ENCODE measurements at regions not wholly inside any gene's neighbourhood (a gene's known extent, or its start where the extent isn't known, plus 50 kb on each side); places are given as distances from the start of the nearest gene placed in this dataset.

DNA sequence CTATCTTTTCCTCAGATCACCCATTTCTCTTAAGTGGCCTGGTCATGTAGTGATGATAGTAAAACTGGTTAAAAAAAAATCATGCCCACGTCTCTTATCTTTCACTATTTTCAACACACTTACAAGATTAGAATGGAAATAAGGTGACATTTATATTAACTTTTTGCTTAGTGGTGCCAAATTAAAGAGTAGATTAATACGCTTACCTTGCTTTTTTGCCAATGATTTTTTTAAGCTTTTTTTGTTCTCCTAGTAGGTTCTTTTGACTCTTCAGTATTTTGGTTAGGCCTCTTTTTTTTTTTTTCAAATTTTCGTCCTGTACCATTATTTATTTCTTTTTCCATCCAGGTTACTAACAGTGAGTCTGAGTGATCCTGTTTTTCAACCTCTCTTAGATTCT is 147.9 kb downstream of the PTCSC3 start:
- DNase-seq (ENCODE audit: low read depth): no peak

DNA sequence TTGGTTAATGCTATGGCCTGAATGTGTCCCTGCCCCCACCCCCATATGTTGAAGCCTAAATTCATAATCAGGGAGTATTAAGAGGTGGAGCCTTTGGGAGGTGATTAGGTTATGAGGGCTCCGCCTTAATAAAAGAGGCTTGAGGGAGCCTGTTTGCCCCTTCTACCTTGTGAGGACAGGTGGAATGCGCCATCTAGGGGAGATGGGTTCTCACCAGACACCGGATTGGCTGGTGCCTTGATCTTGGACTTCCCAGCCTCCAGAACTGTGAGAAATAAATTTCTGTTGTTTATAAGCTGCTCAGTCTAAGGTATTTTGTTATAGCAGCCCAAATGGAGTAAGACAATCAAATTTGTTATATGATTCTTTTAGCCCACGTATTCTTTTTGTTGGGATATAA is 148.3 kb downstream of the PTCSC3 start:
- peak; percentile 10 for DNase-seq (ENCODE audit: low read depth)

DNA sequence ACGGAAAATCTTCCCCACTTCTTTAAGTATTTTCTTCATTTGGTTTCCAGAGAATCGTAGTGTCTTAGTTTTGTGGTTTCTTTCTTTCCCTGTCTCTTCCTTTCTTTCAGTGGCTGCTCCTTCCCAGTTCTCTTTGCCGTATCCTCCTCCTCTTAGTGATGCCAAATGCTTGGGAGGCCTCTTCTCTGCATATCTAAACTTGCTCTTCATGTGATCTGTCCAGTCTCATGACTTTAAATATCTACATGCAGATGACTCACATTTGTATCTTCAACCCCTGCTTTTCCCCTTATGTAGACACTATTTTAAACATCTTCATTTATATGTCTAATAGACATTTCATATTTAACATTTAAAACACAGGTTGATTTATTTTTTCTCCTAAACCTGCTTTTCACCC is 149.2 kb downstream of the PTCSC3 start:
- DNase-seq (ENCODE audit: low read depth): no peak

DNA sequence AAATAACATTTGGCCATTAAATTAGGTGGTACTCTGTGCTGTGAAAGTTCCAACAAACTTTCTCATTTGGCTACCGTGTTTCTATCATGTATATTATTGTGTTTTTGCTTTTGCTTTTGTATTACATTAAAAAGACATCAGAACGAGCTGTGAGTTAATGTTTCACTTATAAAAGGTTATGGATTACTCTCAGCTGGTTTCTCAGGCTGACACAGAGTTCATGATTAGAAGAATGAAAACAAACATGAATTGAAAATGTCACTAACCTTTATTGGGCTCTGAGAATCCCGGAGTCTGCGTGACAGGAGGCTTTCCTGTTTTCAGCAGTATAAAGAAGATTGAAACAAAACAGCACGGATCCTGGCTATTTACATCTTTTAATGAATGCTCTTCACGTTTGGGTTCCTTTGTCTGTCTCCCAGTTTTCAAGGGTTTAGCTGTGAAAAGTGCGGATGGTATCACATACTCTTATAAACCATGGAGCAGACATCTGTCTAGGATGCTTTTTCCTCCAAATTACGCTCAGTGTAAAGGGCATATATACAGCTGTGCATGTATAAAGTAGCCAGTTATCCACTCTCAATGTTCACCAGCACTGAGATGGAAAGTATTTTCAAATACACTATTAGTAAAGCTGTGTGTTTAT is 153.6 kb downstream of the PTCSC3 start:
- DNase-seq (ENCODE audit: low read depth): no peak

DNA sequence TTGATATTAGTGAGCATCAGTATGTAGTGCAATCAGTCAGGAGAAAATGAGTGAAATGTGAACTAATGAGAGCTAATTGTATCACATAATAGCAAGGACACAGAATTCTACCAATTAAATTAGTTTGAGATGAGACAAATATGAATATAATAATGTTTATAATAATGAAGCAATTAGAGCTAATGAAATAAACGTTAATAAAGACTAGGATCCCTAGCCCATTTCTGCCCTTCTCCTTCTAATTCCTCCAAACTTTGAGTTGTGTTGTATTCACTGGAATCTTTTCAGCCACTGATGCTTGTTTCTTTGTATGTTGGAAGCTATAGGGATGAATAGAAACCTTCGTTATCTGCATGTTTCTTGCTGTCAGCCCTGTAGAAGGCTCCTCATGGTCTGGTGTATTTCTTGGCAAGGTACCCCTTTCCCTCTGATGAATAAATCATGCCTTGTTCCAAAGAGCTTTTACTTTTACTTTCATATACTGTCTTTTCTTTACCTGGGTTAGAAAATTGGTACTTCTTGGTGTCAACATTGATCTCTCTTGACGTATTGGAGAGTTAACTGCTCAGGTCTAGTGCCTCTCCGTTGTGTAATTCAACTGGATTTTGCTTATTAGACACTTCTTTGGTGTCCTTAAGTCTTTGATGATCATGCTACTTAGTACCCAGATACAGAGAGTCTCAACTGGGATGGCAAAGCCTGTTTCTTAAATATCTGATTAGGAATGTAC is 154.8 kb downstream of the PTCSC3 start:
- no peak for DNase-seq (ENCODE audit: low read depth)

DNA sequence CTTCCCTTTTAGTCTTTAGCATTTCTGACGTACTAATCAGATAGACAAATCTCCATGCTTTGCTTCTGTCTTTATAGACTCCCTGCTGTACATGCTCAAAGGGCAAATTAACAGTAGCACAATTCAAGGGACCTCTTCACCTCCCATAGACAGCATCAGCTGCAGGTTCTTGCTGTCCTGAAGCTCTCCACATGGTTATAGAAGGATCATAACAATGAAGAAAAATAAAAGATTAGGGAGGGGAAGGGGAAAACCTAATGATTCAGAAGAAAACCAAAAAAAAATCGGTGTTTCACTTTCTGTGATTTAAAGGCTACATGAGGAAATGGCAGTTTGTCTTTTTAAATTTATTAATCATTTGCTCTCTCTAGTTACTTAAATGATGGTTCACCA is 155.5 kb downstream of the PTCSC3 start:
- no peak for DNase-seq (ENCODE audit: low read depth)

DNA sequence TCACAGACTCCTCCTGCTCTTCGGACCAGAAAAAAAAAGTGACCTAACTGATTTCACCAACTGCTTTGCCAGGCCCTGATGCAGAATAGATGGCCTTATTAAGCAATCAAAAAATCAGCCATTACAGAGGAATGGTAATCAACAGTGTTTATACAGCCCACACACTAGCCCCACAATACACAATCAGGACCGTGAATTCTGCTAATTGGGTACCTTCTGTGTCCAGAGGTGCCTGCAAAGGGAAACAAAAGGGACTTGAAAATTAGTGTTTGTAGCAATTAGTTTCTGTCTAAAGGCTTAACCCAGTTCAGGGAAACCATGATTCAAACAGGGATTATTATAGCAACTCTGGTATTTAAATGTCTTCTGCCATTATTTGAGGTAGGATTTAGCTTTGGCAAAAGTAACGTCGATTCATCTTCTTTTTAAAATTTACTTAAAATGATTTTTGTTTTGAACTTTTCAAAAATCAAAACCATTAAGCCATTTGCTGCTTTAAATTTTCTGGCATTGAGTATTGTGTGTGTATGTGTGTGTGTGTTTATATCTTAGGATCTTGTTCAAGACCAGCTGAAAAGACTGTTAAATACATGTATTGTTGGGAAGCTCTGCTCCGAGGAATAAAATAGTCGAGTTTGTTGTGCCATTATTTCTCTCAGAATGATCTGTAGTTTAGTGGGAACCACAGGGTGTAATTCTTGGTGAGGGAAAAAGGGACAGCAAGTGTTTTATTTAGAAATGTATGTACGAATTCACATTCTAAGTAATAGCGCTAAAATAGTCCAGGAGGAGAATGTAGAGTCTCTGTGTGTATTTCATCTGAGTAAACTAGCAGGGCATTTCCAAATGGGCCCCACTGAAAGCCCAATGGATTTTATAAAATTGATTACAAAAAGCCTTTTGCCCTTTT is 156.1 kb downstream of the PTCSC3 start:
- no peak for DNase-seq (ENCODE audit: low read depth)

DNA sequence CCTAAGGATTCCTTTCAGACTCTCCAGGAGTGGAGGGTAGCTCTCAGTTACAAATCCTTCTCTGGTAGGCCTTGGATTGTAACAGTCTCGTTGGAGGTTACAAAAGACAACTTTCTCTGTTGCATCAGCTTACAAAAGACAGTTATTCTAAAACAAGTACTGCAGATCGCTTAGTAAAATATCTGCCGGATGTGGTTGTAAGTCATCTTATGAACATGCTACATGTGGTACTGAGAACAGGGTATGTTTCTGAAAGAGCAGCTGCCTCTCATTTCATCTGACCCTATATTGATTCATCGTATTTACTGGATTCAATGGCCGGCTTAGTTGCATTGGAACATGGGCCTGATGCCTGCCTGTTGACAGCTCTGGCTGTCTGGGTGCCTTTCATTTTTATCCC is 157.4 kb downstream of the PTCSC3 start:
- no peak for DNase-seq (ENCODE audit: low read depth)

DNA sequence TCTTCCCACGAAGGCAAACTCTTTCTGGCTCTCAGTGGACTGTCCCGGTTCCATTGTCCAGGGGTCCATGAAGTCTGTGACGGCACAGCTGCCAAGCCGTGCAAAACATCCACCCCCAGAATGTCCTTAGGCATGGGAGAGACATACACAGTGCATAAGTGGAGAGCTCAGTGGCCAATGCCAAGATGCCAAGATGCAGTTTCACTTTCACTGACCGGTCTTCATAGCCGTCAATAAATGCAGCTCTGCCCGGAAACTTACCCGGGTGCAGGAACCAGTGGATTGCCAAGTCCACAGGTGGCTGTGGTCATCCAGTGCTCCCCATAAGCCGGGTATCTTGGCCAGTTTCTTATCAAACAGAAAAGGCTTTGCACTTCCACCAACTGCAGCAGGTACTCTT is 162.3 kb downstream of the PTCSC3 start:
- no peak for DNase-seq (ENCODE audit: low read depth)

DNA sequence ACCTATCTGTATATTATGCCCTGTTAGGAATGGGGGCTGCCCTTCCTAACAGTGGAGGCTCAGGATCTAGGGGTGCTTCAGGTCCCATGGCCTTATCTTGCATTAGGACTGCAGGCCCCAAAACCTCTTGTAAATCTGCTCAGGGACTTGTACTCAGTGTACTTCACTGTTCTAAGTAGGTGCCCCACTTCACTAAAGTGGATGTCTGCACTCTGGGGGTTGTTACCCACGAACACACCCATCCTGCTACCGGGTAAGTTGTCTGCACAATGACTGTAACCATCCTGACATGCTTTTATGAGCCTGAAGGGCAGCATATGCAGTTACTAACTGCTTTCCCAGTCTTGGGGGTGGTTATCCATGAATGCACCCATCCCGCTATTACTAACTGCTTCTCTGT is 163.0 kb downstream of the PTCSC3 start:
- no peak for DNase-seq (ENCODE audit: low read depth)

DNA sequence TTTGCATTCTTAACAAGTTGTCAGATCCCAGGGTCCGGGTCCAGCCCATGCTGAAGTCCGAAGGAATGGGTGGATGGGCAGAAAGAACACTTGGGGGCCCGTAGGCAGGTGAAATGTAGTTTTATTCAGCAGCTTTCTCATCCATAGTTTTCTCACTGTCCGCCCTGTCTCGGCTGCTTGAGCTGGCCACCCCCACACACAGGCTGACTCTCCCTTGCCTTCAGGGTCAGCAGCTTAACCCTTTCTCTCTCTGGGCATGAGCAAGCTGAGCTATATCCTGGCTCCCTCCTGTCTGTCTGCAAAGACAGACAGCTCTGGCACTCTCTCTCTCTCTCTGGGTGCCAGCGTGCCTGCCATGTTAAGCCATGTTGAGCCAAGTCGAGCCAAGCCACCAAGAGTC is 163.9 kb downstream of the PTCSC3 start:
- DNase-seq (ENCODE audit: low read depth): no peak

DNA sequence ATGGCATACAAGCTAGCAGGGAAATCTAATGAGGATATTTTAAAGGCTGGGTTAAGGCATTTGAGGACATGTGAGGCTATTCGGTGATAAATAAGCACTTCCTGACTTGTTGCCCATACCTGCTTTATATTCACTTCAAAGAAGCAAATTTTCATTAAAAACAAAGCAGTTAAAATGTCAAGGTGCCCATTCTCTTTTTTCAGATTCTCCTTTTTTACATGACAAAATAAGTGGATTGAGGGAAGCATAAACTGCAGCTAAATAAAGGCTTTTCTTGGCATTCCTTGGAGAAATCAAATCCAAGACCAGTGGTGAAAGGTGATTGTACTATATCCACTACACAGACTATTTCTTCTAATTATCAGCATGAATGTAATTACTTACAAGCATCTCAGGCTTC is 166.9 kb downstream of the PTCSC3 start:
- DNase-seq (ENCODE audit: low read depth): no peak

DNA sequence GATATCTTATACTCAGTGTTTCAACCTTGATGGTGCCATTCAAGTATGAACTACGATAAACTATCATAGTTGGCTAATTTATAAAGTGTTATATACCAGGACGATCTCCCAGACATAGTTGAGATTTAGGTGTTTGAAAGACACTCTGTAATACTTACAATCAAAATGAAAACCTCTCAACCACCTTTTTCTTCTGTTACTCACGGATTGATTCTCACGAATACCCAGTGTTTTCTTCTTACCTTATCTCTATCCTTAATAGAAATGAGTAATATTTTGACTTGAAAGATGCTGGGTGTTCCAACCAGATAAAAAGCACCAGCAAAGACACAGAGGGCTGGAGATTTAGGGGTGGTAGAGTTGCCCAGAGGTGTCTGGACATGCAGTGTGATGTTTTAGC is 169.9 kb downstream of the PTCSC3 start:
- DNase-seq (ENCODE audit: low read depth): no peak

DNA sequence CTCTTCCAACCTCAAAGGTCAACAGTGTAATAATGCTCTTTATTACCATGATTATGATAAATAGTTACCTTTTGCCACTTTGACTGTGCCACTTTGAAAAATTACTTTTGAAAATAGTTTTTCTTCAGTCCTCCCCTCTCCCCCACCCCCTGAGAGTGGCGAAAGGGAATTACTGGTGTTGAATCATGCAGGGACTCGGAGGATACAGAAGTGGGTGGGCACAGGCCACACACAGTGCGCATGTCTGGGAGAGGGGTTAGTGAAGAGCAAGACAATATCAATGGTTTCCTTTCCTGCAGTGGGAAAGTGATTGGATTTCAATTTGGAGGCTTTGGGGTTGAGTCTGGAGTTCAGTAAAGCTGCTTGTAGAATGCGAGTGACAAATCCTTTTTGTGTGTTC is 170.9 kb downstream of the PTCSC3 start:
- no peak for DNase-seq (ENCODE audit: low read depth)

DNA sequence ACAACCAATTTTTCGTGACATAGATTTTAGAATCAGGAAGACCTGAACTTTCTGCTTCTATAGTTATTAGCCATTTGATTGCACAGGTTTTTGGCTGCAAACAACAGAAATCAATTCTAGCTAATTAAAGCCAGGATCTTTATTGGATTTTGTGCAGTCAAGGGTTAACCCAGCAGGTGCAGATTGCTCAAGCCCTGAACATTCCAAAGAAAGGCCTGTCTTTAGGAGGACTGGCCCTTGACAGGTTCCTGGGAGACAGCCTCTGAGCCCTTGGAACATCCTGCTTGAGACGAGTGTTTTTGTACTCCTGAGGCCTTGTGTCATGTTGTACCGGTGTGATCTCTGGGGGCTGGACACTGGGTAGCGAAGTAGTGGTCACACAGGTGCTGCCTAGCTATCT is 174.6 kb downstream of the PTCSC3 start:
- no peak for DNase-seq (ENCODE audit: low read depth)

DNA sequence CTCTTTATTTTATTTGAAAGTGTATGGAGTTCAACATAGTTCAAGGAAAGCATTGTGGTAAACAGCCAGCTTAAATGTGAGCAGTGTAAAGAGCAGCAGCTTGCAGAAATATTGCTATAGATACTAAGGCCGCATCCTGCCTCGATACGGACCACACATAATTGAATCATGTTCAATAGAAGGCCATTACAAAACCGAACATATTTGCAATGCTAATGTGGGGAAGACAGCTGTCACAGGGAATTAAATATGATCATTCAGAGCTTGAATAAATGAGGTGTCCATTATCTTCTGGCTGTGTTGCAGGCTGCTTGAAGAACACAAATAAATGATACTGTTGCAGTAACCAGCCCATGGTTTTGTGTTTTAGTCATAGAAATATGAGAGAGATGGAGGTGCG is 173.2 kb downstream of the BRMS1L start:
- DNase-seq (ENCODE audit: low read depth): no peak

DNA sequence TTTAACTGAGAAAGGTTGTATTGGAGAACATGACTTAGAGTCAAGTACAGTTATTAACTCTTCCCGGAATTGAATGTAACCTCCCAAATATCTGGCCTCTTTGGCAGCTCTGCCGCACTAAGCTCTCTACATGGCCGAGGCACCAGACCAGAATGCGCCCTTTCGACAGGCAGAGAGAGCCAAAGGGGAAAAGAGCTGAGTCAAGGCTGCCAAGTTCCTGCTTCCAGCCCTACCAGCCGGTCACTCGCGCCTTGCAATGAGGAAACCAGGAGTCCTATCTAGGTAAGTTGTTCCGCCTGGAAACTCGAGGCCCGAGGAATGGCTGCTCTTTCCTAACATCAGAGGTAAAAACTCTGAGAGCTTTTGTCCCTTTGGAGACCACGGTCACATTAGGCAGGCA is 172.2 kb downstream of the BRMS1L start:
- DNase-seq (ENCODE audit: low read depth): no peak

DNA sequence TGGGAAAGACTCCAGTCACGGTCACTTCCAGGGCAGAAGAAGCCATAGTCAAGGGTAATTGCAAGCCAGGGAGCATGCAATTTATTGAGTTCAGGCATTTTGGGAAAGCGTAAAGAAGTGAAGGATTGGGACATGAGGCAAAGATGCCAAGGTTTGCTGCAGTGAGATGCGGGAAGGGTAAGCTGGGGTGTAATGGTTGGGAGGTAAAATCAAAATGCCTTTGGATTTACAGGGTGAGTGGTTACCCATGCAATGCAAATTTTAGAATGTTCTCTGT is 167.5 kb downstream of the BRMS1L start:
- no peak for DNase-seq (ENCODE audit: low read depth)

DNA sequence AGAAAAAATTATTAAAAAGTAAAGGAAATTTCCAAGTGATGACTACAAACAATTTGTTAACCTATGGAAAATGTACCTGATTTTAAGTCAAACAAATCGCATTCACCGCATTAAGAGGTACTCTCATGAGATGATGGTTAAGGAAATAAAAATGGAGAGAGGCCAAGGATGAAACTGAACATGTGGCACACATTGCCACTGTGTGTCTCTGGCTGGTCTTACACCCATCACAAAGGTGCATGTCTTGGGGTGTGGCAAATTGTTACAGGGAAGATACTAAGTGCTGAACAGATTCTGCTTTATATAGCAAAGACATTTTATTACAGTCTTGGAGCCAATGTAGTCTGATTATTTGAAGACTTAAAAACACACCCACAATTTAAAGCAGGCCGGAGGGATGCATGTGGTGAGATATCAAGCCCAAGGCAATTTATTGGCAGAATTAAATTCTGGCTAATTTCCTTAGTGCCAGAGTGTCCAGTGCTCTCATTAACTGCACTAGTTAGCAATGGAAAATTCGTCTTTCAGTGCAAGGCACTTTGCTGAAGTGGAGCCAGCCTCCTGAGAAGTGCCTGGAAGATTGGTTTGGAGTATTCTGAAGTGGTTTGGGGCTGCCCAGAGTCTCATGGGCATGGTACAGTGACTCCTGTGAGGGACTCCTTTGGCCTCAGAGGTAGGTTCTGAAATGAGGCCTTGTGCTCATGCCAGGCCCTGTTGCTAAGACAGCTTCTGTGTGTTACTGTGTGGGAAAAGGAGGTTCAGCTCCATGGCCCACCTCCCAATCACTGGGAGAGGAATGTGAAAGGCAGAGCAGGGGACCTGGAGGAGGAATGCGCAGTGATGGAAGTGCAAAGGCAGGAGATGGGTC is 166.9 kb downstream of the BRMS1L start:
- no peak for DNase-seq (ENCODE audit: low read depth)

DNA sequence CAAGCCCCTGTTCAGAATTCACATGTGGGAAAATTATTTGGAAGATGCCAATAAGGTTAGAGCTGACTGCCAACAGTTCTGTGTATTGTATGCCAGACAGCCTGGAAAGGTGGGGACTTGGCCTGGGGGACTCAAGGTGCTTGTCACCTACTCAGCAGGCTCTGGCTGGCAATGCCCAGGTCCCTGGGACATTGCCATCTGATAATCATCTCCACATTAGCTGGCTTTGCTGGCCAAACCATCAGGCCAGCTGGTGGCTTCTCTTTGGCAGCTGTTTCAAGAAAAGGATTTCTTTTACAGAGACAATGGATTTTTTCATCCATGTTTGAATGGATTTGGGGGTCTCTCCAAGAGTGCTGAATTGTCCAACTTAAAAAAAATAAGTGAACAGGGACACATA is 165.2 kb downstream of the BRMS1L start:
- DNase-seq (ENCODE audit: low read depth): no peak

DNA sequence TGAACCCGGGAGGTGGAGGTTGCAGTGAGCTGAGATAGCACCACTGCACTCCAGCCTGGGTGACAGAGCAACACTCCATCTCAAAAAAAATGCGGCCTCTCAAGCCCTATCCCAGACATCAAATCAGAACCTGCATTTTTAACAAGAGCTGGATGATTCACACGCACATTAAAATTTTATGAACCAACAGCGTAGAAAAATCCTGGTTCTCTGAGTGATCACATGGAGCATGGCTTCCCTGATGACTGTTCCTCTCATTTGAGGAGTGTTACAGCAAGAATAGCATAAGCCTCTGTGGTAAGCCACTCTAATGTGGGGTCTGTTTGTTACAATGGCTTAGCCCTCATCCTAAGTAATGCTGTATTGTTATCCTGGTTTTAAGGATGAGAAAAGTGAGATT is 163.6 kb downstream of the BRMS1L start:
- no peak for DNase-seq (ENCODE audit: low read depth)

DNA sequence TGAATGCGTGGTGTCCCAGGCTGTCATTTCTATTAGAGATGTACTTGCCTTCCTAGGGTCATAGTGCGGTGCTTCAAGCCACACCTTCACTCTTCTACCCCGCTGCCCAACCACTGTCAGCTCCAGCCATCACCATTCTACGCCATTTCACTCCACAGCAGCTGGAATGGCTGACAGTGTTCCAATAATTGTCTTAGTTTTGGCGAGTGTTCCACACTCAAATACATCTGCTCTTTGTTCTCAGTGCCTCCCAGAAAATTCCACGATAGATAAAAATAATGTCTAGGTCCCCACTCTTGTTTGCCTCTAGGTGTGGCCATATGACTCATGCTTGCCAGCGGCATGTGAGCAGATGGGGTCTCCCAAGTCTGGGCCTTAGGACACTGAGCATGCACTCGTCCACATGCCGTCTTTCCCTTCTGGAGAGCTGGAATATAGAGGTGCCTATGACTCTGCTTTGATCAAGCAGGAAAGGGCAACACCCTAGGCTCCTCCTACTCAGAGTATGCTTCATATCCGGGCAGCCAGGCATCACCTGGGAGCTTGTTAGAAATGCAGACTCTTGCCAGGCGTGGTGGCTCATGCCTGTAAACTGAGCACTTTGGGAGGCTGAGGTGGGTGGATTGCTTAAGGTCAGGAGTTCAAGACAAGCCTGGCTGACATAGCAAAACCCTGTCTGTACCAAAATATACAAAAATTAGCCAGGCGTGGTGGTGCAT is 163.0 kb downstream of the BRMS1L start:
- no peak for DNase-seq (ENCODE audit: low read depth)
